BLaER1 (cell line): ENCODE measurements at regions not wholly inside any gene's neighbourhood (a gene's known extent, or its start where the extent isn't known, plus 50 kb on each side); places are given as distances from the start of the nearest gene placed in this dataset.

Experiments used
- H3K27ac ChIP-seq: shearing (Covaris generic); formaldehyde crosslinking; 2 replicates; pipeline ENCODE4 v1.8.1; 2022
- H3K27me3 ChIP-seq: shearing (Covaris generic); formaldehyde crosslinking; 2 replicates; pipeline ENCODE4 v1.8.1; 2022
- H3K36me3 ChIP-seq: shearing (Covaris generic); formaldehyde crosslinking; 2 replicates; pipeline ENCODE4 v1.8.1; 2022
- H3K4me1 ChIP-seq: shearing (Covaris generic); formaldehyde crosslinking; 2 replicates; pipeline ENCODE4 v1.8.1; 2022
- H3K4me2 ChIP-seq: shearing (Covaris generic); formaldehyde crosslinking; 2 replicates; pipeline ENCODE4 v1.8.1; 2022
- H3K4me3 ChIP-seq: shearing (Covaris generic); formaldehyde crosslinking; 2 replicates; pipeline ENCODE4 v1.8.1; 2022
- H3K9ac ChIP-seq: shearing (Covaris generic); formaldehyde crosslinking; 2 replicates; pipeline ENCODE4 v1.8.1; 2022
- H3K9me3 ChIP-seq: shearing (Covaris generic); formaldehyde crosslinking; 2 replicates; pipeline ENCODE4 v1.8.1; 2022
- H4K20me1 ChIP-seq: shearing (Covaris generic); formaldehyde crosslinking; 2 replicates; pipeline ENCODE4 v1.8.1; 2022
- Cebpa-rat ChIP-seq: shearing (Covaris generic); IDR thresholded peaks from 2 replicates; pipeline ENCODE4 v1.8.1; 2022

DNA sequence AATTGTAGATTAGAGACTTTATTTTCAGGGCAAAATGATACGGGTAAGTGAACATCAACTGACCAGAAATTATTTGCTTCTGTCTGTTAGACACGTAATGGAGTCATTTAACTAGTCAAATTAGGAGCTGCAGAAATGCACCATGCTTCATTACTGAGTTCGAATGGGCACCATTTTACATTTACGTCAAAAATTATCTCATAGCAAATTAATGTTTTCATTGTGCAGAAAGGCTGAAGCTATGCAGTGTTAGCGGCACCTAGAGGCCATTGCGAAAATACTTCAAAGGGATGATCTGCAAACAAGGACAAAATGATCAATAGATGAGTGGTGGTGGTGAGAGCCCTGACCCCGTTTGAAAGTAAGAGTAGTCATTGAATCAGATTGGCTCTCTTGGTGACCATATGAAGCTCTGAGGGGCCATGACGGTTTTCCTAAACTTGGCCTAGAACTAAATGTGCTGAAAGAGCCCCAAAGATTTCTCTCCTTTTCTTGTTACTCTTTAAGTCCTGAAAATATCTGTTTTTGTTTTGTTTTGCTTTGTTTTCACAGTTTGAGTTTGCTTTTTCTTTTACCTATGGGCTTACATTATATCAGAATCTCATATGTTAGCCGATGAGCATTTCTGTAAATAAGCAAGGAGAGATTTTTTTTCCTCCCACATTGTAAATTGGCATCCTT is 277.9 kb downstream of the ZNF536 start:
- Histone ChIP-seq H3K4me2 (no peak overlapping the region), H3K4me3 (no peak overlapping the region), H3K9ac (no peak overlapping the region)

DNA sequence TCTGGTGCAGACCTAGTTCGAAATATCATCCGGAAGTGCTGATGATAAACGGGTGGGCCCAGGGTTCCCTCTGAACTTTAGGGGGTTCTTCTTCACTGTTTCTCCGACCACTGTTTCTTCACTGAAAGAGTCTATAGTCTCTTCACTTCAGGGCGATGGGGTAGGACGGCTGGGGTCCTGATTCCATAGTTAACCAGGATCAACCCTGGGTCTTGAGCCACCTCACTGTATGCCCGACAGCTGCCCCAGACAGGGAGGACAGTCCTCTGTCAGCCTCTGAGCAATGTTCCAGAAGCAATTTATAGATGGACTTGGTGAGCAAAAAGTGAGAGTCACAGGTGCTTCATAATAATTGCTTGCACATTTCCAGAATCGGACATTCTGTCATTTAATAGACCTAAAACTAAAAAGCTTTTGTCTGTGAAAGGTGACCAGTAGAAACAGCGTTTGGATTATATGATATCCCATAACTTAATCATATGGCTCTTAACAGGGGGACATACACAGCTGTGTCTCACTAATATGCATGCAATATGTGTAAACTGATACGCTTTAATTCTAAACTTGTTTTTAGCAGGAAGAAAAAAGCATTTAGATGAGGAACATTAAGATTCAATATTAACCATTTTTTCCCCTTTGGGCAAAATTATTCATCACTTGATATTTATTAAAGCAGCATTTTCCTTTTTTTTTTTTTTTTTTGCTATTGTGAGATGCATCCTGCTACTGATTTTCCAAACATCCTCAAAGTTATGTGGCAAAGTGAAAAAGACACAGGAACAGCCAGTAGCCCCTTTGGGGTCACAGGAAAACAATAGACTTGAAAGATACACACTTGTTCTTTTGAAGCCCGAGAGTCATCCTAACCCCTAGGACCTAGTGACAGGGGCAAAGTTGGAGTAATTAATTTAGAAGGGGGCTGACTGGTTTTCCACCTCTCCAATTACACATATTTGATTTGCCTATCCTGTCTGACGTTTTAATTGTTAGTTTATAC is 277.0 kb downstream of the ZNF536 start:
- Histone ChIP-seq H3K27me3 (no peaks in the 10 kb centered on the region), H3K9ac (no peak overlapping the region), H3K4me1 (no peaks in the 10 kb centered on the region), H3K36me3 (no peaks in the 10 kb centered on the region), H4K20me1 (no peaks in the 10 kb centered on the region), H3K4me3 (no peak overlapping the region), H3K9me3 (no peaks in the 10 kb centered on the region), H3K27ac (no peak overlapping the region), H3K4me2 (no peak overlapping the region)
- TF ChIP-seq Cebpa-rat: no peak

More for the DNA sequence above, 277.9 kb downstream of the ZNF536 start:
- Histone ChIP-seq H3K36me3 (no peaks in the 10 kb centered on the region), H3K27ac (no peak overlapping the region), H3K27me3 (no peaks in the 10 kb centered on the region), H3K9me3 (no peaks in the 10 kb centered on the region), H3K4me1 (no peaks in the 10 kb centered on the region), H4K20me1 (no peaks in the 10 kb centered on the region)
- no peak for TF ChIP-seq Cebpa-rat

DNA sequence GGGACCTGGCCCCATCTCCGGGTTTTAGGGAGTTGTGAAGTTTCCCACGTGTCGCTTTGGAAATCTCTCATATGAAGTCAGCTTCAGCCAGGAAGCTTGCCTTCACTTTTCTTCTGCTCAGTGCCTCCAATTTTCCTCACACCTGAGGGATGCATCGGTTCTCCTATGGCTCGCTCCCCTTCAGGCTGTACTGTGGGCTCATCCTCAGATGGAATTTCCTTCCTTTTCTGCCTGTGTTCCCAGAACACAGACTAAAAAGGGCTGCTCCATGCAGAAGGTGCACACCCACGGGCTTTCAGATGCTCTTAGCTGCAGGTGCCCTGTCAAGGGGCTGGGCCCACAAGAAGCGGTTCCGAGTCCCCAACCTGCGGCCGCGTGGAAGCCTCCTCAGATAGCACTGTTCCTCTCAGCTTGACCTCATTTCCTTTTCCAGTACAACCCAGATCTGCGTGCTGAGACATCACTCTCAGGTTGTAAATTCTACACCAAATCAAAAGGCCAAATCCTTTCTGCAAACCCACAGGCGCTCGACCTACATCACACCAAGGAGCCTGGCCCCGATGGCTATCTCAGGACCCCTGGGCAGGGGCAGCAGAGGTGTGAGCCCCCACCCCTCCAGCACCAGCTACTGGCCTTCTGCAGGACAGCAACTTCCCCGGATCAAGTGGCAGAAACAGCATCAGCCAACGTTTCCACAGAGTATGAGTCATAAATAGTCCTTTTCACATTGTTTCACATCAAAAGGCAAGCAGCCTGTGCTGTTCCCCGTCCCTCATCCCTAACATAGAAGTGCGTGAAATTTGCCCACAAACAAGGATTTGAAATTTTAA is 275.9 kb downstream of the ZNF536 start:
- Histone ChIP-seq H4K20me1 (no peaks in the 10 kb centered on the region), H3K9me3 (no peaks in the 10 kb centered on the region), H3K27me3 (no peaks in the 10 kb centered on the region), H3K27ac (no peak overlapping the region), H3K4me3 (no peak overlapping the region), H3K4me2 (no peak overlapping the region), H3K4me1 (no peaks in the 10 kb centered on the region), H3K9ac (no peak overlapping the region), H3K36me3 (no peaks in the 10 kb centered on the region)
- TF ChIP-seq Cebpa-rat: no peak

DNA sequence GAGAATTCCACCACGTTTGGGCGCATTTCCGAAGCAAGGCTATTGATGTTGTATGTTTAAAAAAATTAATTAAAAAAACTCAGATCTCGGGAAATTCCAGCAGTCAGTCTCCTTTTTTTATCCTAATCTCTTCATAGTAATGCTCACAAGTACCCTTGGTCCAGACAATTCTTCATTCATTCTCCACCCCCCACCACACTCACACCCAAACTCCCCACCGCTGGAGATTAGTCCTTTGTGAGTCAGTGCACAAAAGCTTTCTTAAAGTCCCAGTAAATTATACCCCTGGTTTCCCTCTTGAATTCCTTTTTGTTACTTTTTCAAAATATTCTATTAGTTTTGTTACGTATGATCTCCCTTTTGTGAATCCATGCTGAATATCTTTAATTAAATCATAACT is 274.6 kb downstream of the ZNF536 start:
- TF ChIP-seq Cebpa-rat: no peak
- no peak overlapping the region for H3K27ac ChIP-seq

DNA sequence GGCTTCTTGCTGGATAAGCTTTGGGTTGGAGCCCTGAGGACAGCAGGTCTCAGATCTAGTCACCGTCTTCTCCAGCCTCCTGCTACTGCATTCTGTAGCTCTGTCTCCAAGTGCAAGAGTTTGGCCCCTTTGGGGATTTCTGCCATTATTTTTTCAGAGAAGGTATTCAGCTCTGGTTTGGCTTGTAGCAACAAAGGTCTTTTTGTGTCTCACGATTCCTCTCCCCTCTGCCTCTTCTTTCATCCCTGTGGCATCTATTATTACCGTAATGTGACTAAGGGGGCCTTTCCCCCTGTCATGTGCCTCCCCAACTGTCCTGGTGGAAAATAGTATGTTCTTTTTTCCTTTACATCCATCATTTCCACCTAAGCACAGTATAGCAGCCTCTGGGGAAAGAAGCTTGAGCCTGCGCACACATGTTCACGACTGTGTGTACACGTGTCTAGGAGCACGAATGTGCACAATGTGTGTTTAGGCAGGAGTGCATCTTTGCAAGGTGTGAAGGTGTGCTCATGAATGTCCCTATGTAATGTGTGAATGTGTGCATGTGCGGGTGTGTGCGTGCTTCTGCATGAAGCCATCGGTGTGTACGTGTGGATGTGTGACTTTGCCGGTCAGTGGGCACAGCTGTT is 273.9 kb downstream of the ZNF536 start:
- TF ChIP-seq Cebpa-rat: no peak
- Histone ChIP-seq H3K36me3 (no peaks in the 10 kb centered on the region), H4K20me1 (no peaks in the 10 kb centered on the region), H3K9me3 (no peaks in the 10 kb centered on the region), H3K4me2 (no peak overlapping the region), H3K4me1 (no peaks in the 10 kb centered on the region), H3K9ac (no peak overlapping the region), H3K27ac (no peak overlapping the region), H3K4me3 (no peak overlapping the region), H3K27me3 (no peaks in the 10 kb centered on the region)

More for the DNA sequence above, 274.6 kb downstream of the ZNF536 start:
- H3K9me3 ChIP-seq: no peaks in the 10 kb centered on the region
- no peaks in the 10 kb centered on the region for H3K27me3 ChIP-seq
- H3K4me1 ChIP-seq: no peaks in the 10 kb centered on the region
- no peak overlapping the region for H3K4me2 ChIP-seq
- H4K20me1 ChIP-seq: no peaks in the 10 kb centered on the region
- no peaks in the 10 kb centered on the region for H3K36me3 ChIP-seq
- no peak overlapping the region for H3K9ac ChIP-seq
- H3K4me3 ChIP-seq: no peak overlapping the region

DNA sequence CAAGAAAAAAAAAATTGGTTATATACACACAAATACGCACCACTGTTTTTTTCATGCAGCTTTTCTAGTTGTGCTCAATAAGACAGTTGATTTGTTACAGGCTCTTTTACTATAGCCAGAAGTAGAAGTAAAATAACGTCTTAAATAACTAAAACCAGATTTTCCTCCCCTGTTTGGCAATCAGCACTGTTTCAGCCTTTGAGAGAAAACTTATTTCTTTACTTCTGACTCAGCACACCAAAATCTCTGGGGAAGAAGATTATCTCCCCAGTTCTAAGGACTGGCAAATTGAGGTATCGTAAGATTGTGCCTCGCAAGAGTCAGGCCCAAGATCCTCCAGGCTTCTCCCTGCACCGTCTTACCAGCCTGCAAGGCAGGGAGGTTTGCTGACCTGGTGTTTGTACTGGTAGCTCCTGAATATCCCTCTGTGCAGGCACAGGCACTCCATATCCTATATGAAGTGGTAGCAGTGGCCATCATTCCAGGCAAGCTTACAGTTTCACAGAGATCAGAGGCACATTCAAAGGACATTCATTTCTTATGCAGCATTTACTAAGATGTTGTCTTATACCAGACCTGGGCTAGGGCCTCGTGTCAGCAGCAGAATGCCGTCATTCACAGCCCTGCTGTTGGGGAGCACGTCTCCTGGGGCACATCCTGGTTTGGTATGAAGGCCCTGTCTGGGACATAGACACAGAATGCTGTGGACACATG is 268.2 kb downstream of the ZNF536 start:
- Histone ChIP-seq H3K4me1 (no peaks in the 10 kb centered on the region), H3K4me2 (no peak overlapping the region), H3K36me3 (no peaks in the 10 kb centered on the region), H3K9me3 (peaks cover 8% of the 10 kb centered on the region; the same call in 1 of the 2 replicates), H3K4me3 (no peak overlapping the region), H3K9ac (no peak overlapping the region), H3K27me3 (no peaks in the 10 kb centered on the region), H4K20me1 (no peaks in the 10 kb centered on the region), H3K27ac (no peak overlapping the region)
- TF ChIP-seq Cebpa-rat: no peak

DNA sequence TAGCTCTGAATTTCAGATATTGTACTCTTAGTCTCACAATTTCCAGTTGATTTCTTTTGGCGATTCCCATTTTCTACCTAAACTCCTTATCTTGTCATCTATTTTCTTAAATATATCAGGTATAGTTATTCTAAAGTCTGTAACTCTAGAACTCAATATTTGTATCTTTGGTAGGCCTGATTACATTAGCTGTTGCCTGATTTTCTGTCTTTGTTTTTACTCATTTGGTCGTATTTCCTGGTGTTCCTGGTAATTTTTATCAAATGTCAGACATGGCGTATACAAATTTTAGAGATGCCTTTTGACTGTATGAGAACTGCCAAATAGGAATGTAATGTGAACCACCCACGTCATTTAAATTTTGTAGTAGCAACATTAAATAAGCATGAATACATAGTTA is 266.7 kb downstream of the ZNF536 start:
- no peak overlapping the region for H3K4me3 ChIP-seq
- H4K20me1 ChIP-seq: no peaks in the 10 kb centered on the region
- H3K27me3 ChIP-seq: no peaks in the 10 kb centered on the region
- H3K9ac ChIP-seq: no peak overlapping the region
- no peak overlapping the region for H3K4me2 ChIP-seq
- H3K36me3 ChIP-seq: no peaks in the 10 kb centered on the region
- no peak overlapping the region for H3K27ac ChIP-seq
- no peak for TF ChIP-seq Cebpa-rat
- peaks cover 8% of the 10 kb centered on the region; the same call in 1 of the 2 replicates for H3K9me3 ChIP-seq
- H3K4me1 ChIP-seq: no peaks in the 10 kb centered on the region

DNA sequence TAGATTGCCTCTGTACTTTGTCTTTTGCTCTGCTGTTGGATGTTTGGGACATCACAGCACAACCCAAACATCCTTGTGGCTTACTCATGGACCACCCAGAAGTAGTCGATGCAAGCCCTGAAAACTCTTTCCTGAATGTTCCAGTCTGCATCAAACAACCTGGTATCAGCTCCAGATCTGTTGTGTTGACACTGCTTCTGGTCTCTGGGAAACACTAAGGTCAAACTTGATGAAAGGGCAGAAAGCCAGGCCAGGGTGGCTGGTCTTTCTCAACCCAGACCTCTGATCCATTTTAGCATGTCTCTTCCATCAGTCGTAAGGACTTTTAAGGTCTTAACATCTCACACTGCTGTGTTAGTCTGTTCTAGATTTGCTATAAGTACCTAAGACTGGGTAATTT is 265.7 kb downstream of the ZNF536 start:
- Histone ChIP-seq H3K27me3 (no peaks in the 10 kb centered on the region), H3K4me1 (no peaks in the 10 kb centered on the region), H3K27ac (no peak overlapping the region), H4K20me1 (no peaks in the 10 kb centered on the region), H3K9me3 (peaks cover 8% of the 10 kb centered on the region; the same call in 1 of the 2 replicates), H3K4me2 (no peak overlapping the region), H3K9ac (no peak overlapping the region), H3K36me3 (no peaks in the 10 kb centered on the region), H3K4me3 (no peak overlapping the region)
- TF ChIP-seq Cebpa-rat: no peak
